ENCODE measurements at regions not wholly inside any gene's neighbourhood (a gene's known extent, or its start where the extent isn't known, plus 50 kb on each side); places are given as distances from the start of the nearest gene placed in this dataset.
A peak's percentile ranks its signal among the peaks of the same experiment; 100 is the strongest.

- ChIA-PET POLR2A (no interaction called here), CTCF (ENCODE audit: low intra/inter-chr PET ratio, low total read pairs) (no interaction called here)
- Histone ChIP-seq H3K27ac (ENCODE audit: extremely low read length, insufficient read depth, low read length) (no peak overlapping the region), H4K20me1 (ENCODE audit: insufficient read depth, low read length) (no peaks in the 10 kb centered on the region), H3K27me3 (ENCODE audit: control insufficient read depth in 1 of 2, insufficient read depth in 2 of 2, low read length in 2 of 2) (no peaks in the 10 kb centered on the region; a peak in 1 of 5 replicates), H3K9me3 (ENCODE audit: low read length) (peaks cover 29% of the 10 kb centered on the region; the same call in 1 of the 2 replicates), H3K9ac (ENCODE audit: insufficient read depth, low read depth, low read length) (no peak overlapping the region), H2AFZ (ENCODE audit: low read length) (no peak overlapping the region), H3K4me2 (ENCODE audit: low read depth, low read length) (no peak overlapping the region), H3K4me1 (ENCODE audit: insufficient read depth, low read length) (no peaks in the 10 kb centered on the region), H3K4me3 (replicated peaks in 1 of 3; ENCODE audit: insufficient read depth in 1 of 3, low read depth in 2 of 3, low read length in 3 of 3) (no peak overlapping the region), H3K36me3 (replicated peaks in 1 of 2; ENCODE audit: control insufficient read depth in 1 of 2, insufficient read depth in 2 of 2, low read length in 2 of 2) (no peaks in the 10 kb centered on the region), H3K79me2 (ENCODE audit: insufficient read depth, low read length) (no peaks in the 10 kb centered on the region)
- in situ Hi-C loops (cut with HindIII; ENCODE audit: extremely low pct_ligation_motif_present, low pct_unique_long_range_greater_than_20kb) (no loop called here), intact Hi-C loops (cut with micrococcal nuclease; ENCODE audit: unreplicated experiment) (no loop called here)
- TF ChIP-seq MAFK (conservative IDR thresholded peaks at IDR 0.05 in 1 of 2, IDR thresholded peaks at IDR 0.05 in 1 of 2; ENCODE audit: low read length in 2 of 2) (peak; percentile 37 to 68; a peak in 3 of 4 replicates), FOXC1 (CRISPR knock-in tag; IDR thresholded peaks at IDR 0.05; ENCODE audit: borderline replicate concordance) (no peak), NFIC (IDR thresholded peaks at IDR 0.05; ENCODE audit: low read length) (no peak)
- TF ChIP-seq, protein P1, sequence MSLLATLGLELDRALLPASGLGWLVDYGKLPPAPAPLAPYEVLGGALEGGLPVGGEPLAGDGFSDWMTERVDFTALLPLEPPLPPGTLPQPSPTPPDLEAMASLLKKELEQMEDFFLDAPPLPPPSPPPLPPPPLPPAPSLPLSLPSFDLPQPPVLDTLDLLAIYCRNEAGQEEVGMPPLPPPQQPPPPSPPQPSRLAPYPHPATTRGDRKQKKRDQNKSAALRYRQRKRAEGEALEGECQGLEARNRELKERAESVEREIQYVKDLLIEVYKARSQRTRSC (CRISPR knock-in tag; IDR thresholded peaks at IDR 0.05; ENCODE audit: low read depth): no peak
- FAIRE-seq (no peak), ATAC-seq (no peak), DNase-seq (ENCODE audit: low spot score) (no peak)
- no TSS peak for BruUV-seq (replicated peaks)
- 3% methylated on average over 1 of the region's 1 CpG for WGBS (ENCODE audit: low lambda C conversion rate)
Observed at GRCh38 chr4:177201614-177202013, 108.1 kb upstream of the NEIL3 start.

DNA sequence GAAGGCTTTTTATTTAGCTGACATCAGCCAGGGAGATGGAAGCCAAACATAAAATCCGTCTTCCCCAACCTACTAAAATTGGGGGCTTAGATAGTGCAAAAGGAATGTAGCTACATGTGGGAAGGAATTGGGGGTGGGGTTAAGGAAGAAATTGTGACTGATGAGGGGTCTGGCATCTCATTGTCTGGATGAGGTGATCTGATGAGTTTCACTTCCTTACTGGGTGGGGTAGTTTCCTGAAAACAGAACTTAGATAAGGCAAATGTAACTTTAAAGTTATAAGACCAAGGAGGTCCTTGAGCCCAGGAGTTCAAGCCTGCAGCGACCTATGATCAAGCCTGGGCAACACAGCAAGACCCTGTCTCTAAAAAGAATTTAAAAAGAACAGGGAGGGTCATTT, 105.5 kb upstream of the NEIL3 start:
- intact Hi-C loops (cut with micrococcal nuclease; ENCODE audit: unreplicated experiment): no loop called here
- BruUV-seq (replicated peaks): no TSS peak

More for the DNA sequence above, 105.5 kb upstream of the NEIL3 start:
- H3K4me3 ChIP-seq (replicated peaks in 1 of 3; ENCODE audit: insufficient read depth in 1 of 3, low read depth in 2 of 3, low read length in 3 of 3): no peak overlapping the region
- peaks cover 9% of the 10 kb centered on the region; the same call in 1 of the 2 replicates for H3K9me3 ChIP-seq (ENCODE audit: low read length)
- 19% methylated on average over 2 of the region's 2 CpGs for WGBS (ENCODE audit: low lambda C conversion rate)
- H4K20me1 ChIP-seq (ENCODE audit: insufficient read depth, low read length): no peaks in the 10 kb centered on the region
- no peak overlapping the region for H3K27ac ChIP-seq (ENCODE audit: extremely low read length, insufficient read depth, low read length)
- no peaks in the 10 kb centered on the region for H3K36me3 ChIP-seq (replicated peaks in 1 of 2; ENCODE audit: control insufficient read depth in 1 of 2, insufficient read depth in 2 of 2, low read length in 2 of 2)
- FAIRE-seq (no peak), DNase-seq (ENCODE audit: low spot score) (no peak), ATAC-seq (no peak)
- ChIA-PET POLR2A (no interaction called here), CTCF (ENCODE audit: low intra/inter-chr PET ratio, low total read pairs) (no interaction called here)
- H3K79me2 ChIP-seq (ENCODE audit: insufficient read depth, low read length): no peaks in the 10 kb centered on the region
- H3K4me1 ChIP-seq (ENCODE audit: insufficient read depth, low read length): no peaks in the 10 kb centered on the region
- TF ChIP-seq PLRG1 (conservative IDR thresholded peaks at IDR 0.05): no peak
- no peak for TF ChIP-seq RFXANK (CRISPR knock-in tag; IDR thresholded peaks at IDR 0.05)
- TF ChIP-seq TRIM24 (CRISPR knock-in tag; IDR thresholded peaks at IDR 0.05): no peak
- TF ChIP-seq SMARCC2 (IDR thresholded peaks at IDR 0.05): no peak
- TF ChIP-seq NONO (IDR thresholded peaks at IDR 0.05): no peak
- no peak for TF ChIP-seq NONO (CRISPR knock-in tag; conservative IDR thresholded peaks at IDR 0.05)
- no peak for TF ChIP-seq THAP11 (CRISPR knock-in tag; IDR thresholded peaks at IDR 0.05)
- no peak for TF ChIP-seq ZNF44 (CRISPR knock-in tag; IDR thresholded peaks at IDR 0.05)
- H3K9ac ChIP-seq (ENCODE audit: insufficient read depth, low read depth, low read length): no peak overlapping the region
- no peak overlapping the region for H3K4me2 ChIP-seq (ENCODE audit: low read depth, low read length)
- in situ Hi-C loops (cut with HindIII; ENCODE audit: extremely low pct_ligation_motif_present, low pct_unique_long_range_greater_than_20kb): no loop called here
- H2AFZ ChIP-seq (ENCODE audit: low read length): no peak overlapping the region
- no peaks in the 10 kb centered on the region; a peak in 1 of 5 replicates for H3K27me3 ChIP-seq (ENCODE audit: control insufficient read depth in 1 of 2, insufficient read depth in 2 of 2, low read length in 2 of 2)
